Lower leg skin (tissue), 3 donors: ENCODE measurements at regions not wholly inside any gene's neighbourhood (a gene's known extent, or its start where the extent isn't known, plus 50 kb on each side); places are given as distances from the start of the nearest gene placed in this dataset.

ENCODE experiments used
- CTCF ChIP-seq, 3 donors: fragments of 450-650 bp; IDR thresholded peaks; one replicate each; pipeline ENCODE4 v1.5.1; 2016; ENCODE audit warnings: antibody characterized with exemption in 3 of 3, mild to moderate bottlenecking in 3 of 3, moderate library complexity in 2 of 3
- POLR2A ChIP-seq, 2 donors: fragments of 450-650 bp; IDR thresholded peaks; one replicate each; pipeline ENCODE4 v1.6.1; 2016 to 2017; ENCODE audit warnings: antibody characterized with exemption in 2 of 2, mild to moderate bottlenecking in 1 of 2, moderate library complexity in 1 of 2

- TF ChIP-seq POLR2A (IDR thresholded peaks at IDR 0.05), result no peak
- TF ChIP-seq CTCF (IDR thresholded peaks at IDR 0.05), result no peak
Observed at GRCh38 chr1:96472471-96472870, 249.1 kb upstream of the PTBP2 start.
